ENCODE measurements at regions not wholly inside any gene's neighbourhood (a gene's known extent, or its start where the extent isn't known, plus 50 kb on each side); places are given as distances from the start of the nearest gene placed in this dataset.

DNA sequence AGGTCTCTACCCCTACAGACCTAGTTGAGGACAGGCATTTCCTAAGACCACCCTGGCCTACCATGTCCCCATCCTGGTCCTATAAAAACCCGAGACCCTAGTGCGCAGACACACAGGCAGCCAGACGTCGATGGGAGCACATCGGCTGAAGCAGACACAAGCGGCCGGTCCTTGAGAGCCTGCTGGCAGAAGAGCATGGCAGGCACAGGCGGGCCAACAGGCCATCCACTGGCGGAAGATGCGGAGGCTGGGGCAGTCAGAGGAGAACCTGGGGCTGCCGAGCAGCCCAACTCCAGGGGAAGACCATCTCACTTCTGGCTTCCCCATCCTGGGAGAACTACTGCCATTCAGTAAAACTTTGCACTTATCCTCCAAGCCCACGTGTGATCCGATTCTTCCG, 396.8 kb downstream of the AEBP2 start:
- DNase-seq, result no peak

DNA sequence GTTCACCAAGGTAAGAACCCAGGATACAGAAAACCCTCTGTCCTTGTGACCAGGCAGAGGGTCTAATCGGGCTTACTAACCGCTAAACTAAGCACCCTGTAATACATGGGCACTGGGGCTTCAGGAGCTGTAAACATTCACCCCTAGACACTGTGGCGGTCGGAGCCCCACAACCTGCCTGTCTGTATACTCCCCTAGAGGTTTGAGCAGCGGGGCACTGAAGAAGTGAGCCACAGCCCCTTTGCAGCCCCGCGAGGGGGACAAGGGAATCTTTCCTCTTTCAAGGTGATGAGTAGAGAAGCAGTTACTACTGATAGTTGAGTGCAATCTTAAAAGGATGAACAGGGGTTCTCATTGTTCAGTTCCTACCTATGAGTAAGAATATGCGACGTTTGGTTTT, 397.2 kb downstream of the AEBP2 start:
- no peak for DNase-seq

DNA sequence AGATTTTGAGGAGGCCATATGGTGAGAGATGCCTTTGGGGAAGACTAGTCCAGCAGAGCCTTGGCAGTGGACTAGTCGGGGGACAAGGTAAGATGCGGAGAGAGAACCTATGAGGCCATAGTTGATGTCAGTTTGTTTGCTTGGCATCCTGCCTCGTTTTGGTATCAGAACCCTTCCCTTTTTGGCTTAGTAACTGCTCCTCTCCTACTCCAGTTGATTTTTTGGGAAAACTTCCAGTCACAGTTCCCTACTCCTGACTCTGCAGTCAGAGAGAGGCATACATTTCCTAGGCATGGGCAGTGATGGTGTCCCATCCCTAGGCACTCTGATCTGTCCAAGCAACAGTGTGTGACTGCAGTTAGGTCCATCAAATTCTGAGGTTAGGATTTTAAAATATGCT, 398.3 kb downstream of the AEBP2 start:
- DNase-seq, result no peak

DNA sequence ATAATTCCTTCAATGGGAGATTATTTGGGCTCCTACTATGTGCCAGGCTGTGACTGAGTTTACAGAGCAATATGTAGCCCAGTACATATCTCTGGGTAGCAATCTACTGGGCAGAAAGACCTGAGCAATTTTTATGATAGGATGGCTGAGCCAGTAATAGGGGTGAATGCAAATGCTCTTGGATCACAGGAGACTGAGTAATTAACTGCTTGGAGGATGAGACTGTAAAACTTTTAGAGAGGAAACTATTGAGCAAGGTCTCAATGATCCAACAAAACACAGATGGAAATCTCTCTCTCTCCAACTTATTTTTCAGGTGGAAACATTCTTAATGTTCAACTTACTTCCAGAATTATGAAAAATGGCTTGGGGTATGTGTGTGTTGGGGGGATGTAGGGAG, 402.2 kb downstream of the AEBP2 start:
- DNase-seq, result no peak

DNA sequence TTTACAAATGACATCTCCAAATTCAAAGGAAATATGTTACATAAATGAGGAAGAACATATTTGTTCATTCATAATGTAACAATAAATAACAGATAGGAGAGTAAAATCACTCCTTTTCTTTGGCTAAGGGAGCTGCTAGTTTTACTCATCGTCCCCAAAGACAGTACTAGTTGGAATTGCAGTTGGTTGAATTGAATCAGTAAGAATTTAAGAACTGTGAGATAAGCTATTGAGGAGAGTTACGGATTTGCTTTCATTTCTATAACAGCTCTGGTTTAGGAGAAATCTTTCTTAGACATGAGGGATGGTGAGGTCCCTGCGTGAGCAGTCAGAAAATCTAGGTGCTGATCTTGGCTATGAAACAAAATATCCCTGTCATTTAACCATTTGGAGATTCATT, 402.8 kb downstream of the AEBP2 start:
- DNase-seq, result no peak

DNA sequence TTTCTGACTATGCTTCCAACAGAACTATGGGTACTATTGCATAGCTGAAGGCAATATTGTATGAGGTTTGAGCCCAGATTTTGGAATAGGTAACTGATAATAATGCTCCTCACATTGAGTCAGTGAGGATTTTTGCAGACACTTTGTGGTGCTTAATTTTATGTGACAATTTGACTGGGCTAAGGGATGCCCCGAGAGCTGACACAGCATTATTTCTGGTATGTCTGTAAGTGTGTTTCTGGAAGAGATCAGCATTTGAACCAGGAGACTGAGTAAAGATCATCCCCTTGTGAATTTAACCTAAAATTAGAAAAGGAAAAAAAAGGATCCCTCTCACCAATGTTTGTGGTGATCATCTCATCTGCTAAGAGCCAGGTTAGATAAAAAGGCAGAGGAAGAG, 404.9 kb downstream of the AEBP2 start:
- no peak for DNase-seq

DNA sequence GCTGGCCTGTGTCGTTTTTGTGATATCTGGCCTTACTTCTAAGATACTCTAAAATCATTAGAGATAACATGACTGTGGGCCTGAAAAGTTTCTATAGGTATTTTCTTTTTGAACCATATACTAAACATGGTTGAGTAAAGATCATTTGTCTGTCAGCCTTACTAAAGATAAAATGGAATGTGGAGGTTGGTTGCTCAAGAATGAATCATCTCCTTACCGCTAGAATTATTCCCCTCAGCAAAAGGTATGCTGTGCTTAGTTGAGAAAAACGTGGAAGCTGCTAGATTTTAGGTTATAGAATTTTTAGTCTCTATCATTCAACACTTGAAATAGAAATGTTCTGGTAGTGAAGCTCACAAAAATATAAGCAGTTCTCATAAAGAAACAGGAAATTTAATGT, 407.3 kb downstream of the AEBP2 start:
- no peak for DNase-seq

DNA sequence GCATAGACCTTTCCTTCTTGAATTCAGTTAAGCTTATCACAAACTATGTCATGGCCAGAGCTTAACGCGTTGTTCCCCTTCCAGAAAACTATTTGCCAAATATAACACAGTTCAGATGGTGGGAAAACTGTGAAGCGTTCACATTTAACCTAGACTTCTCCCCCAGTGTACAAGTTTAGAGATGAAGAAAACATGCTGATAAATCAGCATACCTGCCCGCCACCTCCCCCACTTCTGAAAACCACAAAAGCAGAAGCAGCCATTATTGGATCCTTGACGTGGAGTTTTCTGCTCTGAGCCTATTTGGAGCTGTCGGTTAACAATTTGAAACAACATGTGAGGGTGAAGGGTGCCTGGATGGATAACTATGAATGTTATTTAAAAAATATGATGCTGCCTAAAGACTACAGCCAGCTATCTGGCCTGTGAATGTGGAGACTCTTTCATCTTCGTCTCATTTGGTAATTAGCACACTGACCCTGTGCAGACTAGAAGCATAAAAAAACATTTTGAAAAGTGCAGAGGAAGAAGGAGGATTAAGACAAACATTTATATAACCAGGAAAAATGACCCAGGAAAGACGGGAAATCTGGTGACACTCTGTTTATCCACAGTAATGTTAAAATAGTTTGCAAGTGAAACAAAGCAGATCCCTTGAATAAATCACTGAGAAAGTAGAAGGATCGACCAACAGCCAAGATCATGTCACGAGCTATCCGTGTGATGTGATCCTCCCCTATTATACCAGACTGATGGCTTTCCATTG, 408.2 kb downstream of the AEBP2 start:
- DNase-seq, result no peak

DNA sequence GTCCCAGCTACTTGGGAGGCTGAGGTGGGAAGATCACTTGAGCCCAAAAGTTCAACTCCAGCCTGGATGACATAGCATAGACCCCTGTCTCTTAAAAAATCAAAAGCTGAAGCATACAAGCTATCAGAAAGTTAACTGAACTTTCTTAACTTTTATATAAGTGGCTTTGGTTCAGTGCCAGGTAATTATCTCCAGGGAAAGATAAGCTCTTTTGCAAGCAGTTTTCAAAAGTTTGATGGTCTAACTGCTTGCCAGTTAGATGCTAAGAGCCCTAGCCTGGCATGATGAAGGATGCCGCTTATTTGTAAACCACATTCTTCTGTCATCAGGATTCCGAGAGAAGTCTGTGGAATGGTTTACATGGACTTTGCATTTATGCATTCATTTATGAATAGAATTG, 409.1 kb downstream of the AEBP2 start:
- no peak for DNase-seq

DNA sequence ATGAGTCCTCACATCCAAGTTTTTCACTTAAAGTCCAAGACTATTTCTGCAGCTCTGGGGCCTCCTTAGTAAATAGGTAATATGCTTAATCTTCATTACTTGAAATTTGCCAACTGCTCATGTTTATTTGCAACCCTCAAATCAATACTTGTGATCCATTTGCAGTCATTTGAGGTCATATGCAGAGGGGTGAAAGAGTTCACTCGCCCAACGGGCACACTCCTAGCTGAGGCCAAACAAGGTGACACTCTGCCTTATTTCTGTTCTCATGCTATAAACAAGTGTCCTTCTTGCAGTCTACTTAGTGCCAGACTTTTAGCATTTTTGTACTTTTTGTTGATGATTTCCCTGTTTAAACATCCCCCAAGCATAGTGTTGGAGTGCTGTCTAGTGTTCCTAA, 409.9 kb downstream of the AEBP2 start:
- no peak for DNase-seq

DNA sequence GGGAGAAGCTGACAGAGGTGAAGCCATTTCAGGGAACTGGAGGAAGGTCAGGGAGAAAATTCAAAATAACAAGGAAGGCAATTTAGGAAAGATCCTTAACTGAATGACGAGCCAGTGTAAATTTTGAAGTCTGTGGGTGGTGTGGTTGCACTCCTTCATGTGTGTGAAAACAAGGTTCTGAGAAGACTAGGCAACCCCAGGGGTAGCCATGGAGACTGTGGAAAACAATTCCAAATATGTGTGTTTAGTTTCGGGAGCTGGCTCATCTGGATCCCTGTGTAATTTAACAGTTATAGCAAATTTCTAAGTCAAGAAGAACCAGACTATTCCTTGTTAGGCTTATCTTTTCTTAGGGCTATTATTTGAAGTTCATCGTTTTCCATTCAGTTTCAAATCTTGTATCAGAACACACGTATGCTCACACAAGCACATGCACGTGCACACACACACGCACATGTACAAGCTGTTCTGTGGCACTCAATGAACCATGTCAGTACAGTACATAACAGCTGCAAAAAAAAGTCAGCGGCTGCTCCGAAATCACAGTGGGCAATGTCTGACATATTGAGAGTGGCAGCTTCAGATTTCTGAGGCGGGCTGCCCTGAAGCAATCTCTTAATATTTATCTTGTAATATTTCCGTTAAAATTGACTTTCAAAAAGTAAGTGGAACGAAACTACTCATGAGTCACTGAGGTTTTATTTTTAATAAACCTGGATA, 411.2 kb downstream of the AEBP2 start:
- DNase-seq, result no peak

DNA sequence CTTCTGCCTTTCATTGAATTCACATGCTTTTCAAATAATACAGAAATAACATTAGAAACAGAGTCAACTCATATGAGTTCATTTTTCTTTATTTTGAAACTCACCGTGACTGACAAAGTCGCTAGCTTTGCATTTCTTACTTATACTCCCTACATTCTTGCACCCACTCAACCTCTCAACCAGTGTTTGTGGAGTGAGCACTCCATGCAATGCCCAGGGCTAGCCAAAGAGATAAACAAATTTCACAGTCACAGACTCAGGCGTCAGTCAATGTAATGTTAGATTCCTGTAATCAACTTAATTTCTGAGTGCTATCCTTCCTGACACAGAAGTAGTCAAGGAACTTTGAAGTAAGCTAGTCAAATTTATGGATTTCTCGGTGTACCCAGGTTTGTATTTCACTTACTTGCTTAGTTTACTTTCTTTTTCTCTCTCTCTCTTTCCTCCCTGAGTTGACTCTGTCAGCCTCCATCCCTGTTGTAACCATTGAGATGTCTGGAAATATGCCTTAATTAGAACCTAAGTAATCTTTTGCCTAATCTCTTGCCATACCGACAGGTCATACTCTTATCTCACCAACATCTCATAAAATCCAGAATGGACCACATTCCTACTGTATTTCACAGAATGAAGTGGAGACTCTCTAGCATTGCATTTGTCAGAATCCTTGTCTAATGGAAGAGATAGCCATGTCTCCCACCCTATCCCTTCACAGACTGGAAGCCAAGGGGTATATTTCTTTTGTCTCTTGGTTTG, 413.0 kb downstream of the AEBP2 start:
- no peak for DNase-seq

DNA sequence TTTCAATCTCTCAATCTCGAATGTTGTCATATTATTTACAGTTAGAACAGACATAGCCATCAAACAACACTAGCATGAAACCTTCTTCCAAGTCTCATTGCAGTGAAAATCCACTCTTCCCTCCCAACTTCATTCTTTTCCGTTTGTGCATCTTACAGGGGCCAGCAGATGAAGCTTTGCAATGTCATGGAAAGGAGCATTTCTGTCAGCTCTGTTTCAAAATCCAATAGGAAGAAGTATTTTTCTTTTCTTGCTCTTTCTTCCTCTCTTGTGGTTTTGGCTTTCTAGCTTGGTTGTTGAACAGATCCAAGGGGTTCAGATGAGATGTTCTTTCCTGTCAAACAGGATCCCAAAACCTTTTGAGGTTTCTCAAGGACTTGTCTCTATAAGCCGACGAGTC, 416.6 kb downstream of the AEBP2 start:
- DNase-seq, result no peak

DNA sequence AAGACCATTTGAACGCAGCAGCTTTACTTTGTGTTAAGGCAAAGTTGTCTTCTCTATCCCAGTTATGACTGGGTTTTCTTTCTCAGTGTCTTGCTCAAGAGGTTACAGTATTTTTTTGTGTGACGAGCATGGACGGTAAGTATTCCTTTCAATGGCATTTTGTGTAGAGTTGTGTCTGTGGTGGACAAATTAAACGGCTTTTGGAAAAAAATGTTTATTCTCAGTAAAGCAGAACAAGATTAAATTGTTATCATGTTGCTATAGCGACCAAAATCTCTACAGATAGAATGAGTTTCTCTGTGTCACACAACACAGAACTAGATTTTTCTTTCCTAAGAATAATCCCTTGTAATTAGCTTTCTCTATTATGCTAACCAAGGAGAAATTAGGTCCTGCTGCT, 417.1 kb downstream of the AEBP2 start:
- DNase-seq, result no peak

DNA sequence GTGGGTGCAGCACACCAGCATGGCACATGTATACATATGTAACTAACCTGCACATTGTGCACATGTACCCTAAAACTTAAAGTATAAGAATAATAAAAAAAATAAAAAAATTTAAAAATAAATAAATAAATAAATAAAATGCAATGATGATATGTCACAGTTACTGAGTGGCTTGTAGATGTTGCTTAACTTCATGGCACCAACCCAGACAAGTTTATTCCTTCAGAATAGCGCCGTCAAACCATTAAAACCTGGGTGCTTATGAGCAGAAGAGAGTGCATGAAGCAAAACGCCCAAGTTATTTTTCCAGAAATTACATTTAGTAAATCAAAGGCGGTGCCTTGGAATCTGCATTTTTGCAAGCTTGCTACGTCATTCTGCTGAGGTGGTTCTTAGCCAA, 417.9 kb downstream of the AEBP2 start:
- DNase-seq, result no peak

DNA sequence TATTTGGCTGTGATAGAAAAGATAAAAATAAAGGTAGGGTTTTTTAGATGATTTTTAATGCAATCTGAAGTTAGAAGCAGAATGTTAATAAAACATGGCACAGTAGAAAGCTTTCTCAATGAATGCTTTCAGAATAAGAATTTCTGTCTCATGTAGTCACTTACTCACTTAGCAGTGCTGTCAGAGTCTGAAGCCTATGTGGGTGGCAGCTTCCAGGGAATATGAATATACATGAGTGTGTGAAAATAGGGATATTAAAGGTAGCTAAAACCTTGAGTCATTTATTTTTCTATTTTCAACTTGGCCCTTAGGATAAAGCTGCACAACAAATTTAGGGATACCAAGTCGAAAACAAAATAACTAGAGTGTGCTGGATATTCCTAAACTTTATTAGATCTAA, 427.9 kb downstream of the AEBP2 start:
- no peak for DNase-seq

DNA sequence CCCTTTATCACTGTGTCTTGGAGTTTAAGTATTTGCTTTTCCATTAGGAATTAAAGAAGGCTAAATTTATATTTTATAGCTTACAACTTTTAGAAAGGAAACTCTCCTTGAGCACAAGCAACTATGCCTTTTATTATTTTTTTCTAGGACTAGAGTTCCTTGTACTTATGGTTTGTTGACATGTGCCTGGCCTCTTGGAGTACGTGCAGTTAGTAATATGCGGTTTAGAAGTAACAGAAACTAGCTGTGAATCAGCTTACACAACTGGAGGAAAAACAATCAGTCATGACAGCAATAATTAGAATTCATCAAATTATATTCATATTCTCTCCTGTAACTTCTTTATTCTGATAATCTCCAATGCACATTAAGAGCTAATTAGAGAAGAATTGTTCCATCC, 428.7 kb downstream of the AEBP2 start:
- DNase-seq, result no peak

DNA sequence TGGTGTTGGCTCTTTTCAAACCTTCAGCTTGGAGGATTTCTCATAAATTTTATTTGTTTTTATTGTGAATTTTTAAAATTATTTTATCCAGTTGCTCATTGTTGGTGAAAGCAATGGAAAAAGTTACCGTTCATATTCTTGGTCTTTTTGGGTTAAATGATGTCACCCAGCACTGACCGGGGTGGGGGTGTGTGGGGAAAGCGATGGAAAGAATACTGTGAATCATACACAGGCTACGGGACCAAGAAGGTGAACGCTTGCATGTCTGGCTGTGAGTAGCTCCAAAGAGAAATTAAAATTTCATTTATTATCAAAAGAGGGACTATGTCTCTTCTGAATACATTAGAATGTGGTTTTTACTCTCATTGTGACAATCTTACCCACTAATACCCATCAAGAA, 430.1 kb downstream of the AEBP2 start:
- no peak for DNase-seq

DNA sequence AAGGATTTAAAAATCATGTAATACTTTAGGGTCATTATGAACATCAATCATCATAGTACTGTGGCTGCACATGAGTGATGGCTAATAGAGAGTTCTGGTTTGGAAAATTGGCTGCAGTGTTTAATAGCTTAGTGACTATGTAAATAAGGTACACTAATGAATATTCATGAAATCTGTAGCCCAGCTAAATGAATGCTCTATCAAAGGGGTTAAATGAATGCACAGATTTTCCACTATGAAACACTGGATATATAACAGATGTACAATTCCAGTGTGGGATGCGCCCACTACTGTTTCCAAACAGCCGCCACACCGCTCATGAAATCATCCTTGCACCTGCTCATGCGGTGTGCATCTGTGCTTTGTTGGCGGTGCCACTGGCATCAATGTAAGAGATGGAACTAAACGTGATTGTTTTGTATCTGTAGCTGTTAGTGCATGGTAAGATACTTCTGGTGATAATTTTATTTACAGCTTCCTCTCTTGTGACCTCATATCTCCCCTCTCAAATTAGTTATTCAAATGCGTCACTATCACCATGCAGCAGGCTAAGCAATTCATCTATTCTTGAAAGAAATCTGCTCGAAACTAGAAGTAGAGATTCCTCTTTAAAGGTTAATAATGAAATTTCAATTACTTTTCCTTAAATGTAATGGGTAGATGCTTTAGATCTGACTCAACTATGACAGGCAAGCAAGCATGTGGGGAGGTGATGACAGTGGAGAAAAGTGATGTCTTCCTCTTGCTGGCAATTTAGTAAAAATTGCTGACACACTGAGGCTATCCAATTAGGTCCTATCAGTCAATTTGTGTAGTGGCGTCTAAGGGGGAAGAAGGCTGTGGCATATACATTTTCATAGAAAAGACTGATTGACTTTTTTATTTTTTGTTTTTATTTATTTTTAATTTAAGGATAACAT, 433.6 kb downstream of the AEBP2 start:
- no peak for DNase-seq

DNA sequence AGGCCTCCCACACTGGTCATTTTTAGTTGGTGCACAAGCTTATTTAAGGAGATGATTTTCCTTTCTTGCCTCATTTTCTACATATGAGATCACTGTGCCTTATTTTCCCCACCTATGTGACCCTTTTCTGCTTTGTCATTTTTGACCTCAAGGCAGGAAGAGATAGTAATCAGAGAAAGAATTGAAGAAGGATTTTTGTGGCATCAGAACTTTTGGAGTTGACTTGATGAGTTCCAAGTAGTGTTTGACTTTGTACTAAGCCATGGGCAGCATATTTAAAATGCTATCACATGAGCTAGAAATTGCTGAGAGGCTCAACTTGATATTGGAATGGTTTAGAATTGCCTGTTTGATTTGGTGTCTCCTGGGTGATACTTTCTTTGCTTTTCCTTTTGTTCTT, 440.8 kb downstream of the AEBP2 start:
- DNase-seq, result no peak

DNA sequence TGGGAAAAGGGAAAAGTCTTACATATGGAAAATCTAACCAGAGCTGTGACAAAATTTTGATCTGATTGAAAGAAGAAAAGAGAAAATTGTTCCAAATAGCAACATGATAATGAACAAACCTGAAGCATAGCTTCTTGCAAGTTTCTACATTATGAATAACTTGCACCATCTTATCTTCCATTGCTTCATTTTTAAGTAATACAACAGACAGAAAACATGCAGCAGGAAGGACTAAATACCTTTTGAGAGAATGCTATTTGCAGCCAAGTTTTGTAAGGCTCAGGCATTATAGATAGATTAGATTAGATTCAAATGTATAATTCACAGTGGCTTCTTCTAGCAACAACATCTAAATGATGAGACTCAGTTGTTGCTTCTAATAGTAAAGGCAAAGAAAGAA, 441.4 kb downstream of the AEBP2 start:
- no peak for DNase-seq

DNA sequence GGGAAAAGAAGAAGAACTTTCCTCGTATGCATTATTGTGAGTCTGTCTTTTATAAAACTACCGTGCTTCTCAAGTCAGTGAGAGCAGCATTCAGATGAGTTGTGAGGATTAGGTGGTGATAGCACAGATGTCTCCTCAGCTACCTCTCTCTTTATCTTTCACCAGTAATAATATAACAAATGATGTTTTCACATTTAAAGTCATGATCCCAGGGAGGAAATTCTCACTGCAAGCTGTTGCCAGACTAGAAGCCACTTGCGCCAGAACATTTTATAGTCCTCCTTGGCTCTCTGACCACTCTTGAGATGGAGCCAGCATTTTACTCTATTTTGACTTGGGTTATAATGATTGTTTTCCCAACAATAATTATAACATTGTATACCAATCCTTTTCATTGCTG, 443.1 kb downstream of the AEBP2 start:
- DNase-seq, result no peak

DNA sequence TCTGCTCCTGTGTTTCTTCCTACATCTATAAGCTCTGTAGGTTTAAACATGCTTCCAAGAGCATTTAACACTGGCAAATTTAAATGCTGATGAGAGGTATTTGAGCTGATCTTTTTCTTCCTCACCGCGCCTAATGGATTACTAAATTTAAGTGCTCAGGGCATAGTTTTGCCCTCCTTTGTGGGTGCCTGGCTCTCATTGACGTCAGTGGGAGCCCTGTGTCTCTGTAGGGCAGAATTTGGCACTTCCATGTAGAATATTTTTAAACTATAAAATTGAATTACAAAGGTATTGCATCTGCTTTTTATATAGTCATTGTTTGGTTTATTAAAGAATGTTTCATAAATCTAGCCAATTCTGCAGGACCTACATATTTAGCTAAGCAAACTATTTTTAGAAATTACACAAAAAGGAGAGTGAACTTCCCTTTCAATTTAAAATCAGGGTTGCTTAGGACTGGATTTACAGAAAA, 444.8 kb downstream of the AEBP2 start:
- DNase-seq, result no peak
